ENCODE measurements at regions not wholly inside any gene's neighbourhood (a gene's known extent, or its start where the extent isn't known, plus 50 kb on each side); places are given as distances from the start of the nearest gene placed in this dataset.

- TF ChIP-seq EZH2phosphoT487 (IDR thresholded peaks at IDR 0.05; ENCODE audit: borderline replicate concordance, low read depth, low read length) (no peak), CTCF (conservative IDR thresholded peaks at IDR 0.05; ENCODE audit: low read length) (no peak)
Measured at GRCh38 chrX:120725874-120726273, 96.0 kb upstream of the C1GALT1C1 start.

Data from OCI-LY7 (cell line).